ENCODE measurements at regions not wholly inside any gene's neighbourhood (a gene's known extent, or its start where the extent isn't known, plus 50 kb on each side); places are given as distances from the start of the nearest gene placed in this dataset.

GRCh38 chr2:105156166-105156565 lies 85.4 kb upstream of the GPR45 start:
- TF ChIP-seq CTCF (IDR thresholded peaks at IDR 0.05) (no peak), POLR2A (IDR thresholded peaks at IDR 0.05) (no peak)

Data from heart left ventricle (tissue), 13 donors.